ENCODE measurements at regions not wholly inside any gene's neighbourhood (a gene's known extent, or its start where the extent isn't known, plus 50 kb on each side); places are given as distances from the start of the nearest gene placed in this dataset.

GRCh38 chr2:217101972-217102371 is 242.1 kb upstream of the TNP1 start:
- peak; percentile 32 for DNase-seq

- DNase-seq = no peak
Measured at GRCh38 chr2:217099561-217099960, 239.7 kb upstream of the TNP1 start.

- no peak for DNase-seq
Measured at GRCh38 chr2:217098435-217098834, 238.6 kb upstream of the TNP1 start.

GRCh38 chr2:217097346-217097745 is 237.5 kb upstream of the TNP1 start:
- no peak for DNase-seq

- DNase-seq = peak; percentile 59
Measured at GRCh38 chr2:217096474-217097225, 236.8 kb upstream of the TNP1 start.

GRCh38 chr2:217095511-217096205 is 235.8 kb upstream of the TNP1 start:
- no peak for DNase-seq

- DNase-seq = peak; percentile 78
Measured at GRCh38 chr2:217092710-217093379, 233.0 kb upstream of the TNP1 start.

GRCh38 chr2:217091531-217091930 is 231.7 kb upstream of the TNP1 start:
- no peak for DNase-seq

GRCh38 chr2:217090884-217091283 is 231.0 kb upstream of the TNP1 start:
- no peak for DNase-seq

- DNase-seq = peak; percentile 81
Measured at GRCh38 chr2:217090024-217090473, 230.2 kb upstream of the TNP1 start.

- no peak for DNase-seq
Measured at GRCh38 chr2:217086718-217087117, 226.9 kb upstream of the TNP1 start.

- DNase-seq = peak; percentile 28
Measured at GRCh38 chr2:217086038-217086522, 226.2 kb upstream of the TNP1 start.

- no peak for DNase-seq
Measured at GRCh38 chr2:217085543-217085942, 225.7 kb upstream of the TNP1 start.

- DNase-seq = no peak
Measured at GRCh38 chr2:217081799-217082198, 221.9 kb upstream of the TNP1 start.

GRCh38 chr2:217079165-217079564 is 219.3 kb upstream of the TNP1 start:
- no peak for DNase-seq

GRCh38 chr2:217077831-217078407 is 218.1 kb upstream of the TNP1 start:
- DNase-seq = peak; percentile 44

- DNase-seq = no peak
Measured at GRCh38 chr2:217076657-217077232, 216.9 kb upstream of the TNP1 start.

- DNase-seq = no peak
Measured at GRCh38 chr2:217076058-217076435, 216.2 kb upstream of the TNP1 start.

GRCh38 chr2:217075268-217076057 is 215.6 kb upstream of the TNP1 start:
- DNase-seq = no peak

- DNase-seq = no peak
Measured at GRCh38 chr2:217074576-217075255, 214.9 kb upstream of the TNP1 start.

- no peak for DNase-seq
Measured at GRCh38 chr2:217071416-217071815, 211.6 kb upstream of the TNP1 start.

All from hematopoietic multipotent progenitor cell treated with erythropoietin and hydrocortisone succinate and interleukin-3 and kit ligand, for 4 days (in vitro differentiated cells).